ENCODE measurements at regions not wholly inside any gene's neighbourhood (a gene's known extent, or its start where the extent isn't known, plus 50 kb on each side); places are given as distances from the start of the nearest gene placed in this dataset.

- CTCF ChIA-PET: no interaction called here
- POLR2A ChIA-PET: no interaction called here
- TF ChIP-seq CTBP1 (IDR thresholded peaks at IDR 0.05; ENCODE audit: borderline replicate concordance) (no peak), FOXM1 (IDR thresholded peaks at IDR 0.05; ENCODE audit: borderline replicate concordance) (no peak), TARDBP (IDR thresholded peaks at IDR 0.05) (no peak), HDGF (IDR thresholded peaks at IDR 0.05; ENCODE audit: borderline replicate concordance) (no peak), ELF4 (IDR thresholded peaks at IDR 0.05) (no peak), FOXA1 (IDR thresholded peaks at IDR 0.05) (no peak), PKNOX1 (IDR thresholded peaks at IDR 0.05) (no peak), ARNT (IDR thresholded peaks at IDR 0.05) (no peak), BHLHE40 (IDR thresholded peaks at IDR 0.05; ENCODE audit: borderline replicate concordance) (no peak), LEF1 (IDR thresholded peaks at IDR 0.05; ENCODE audit: borderline replicate concordance) (no peak), SP1 (IDR thresholded peaks at IDR 0.05) (no peak), SUZ12 (IDR thresholded peaks at IDR 0.05) (no peak), ZNF384 (IDR thresholded peaks at IDR 0.05) (no peak), FOXK2 (IDR thresholded peaks at IDR 0.05) (no peak), NFRKB (IDR thresholded peaks at IDR 0.05) (no peak), L3MBTL2 (conservative IDR thresholded peaks at IDR 0.05) (no peak)
- no peak for DNase-seq (ENCODE audit: extremely low spot score)
Measured at GRCh38 chr14:55957950-55958349, 160.3 kb upstream of the PELI2 start.

- TF ChIP-seq L3MBTL2 (conservative IDR thresholded peaks at IDR 0.05) (no peak), CTBP1 (IDR thresholded peaks at IDR 0.05; ENCODE audit: borderline replicate concordance) (no peak), BHLHE40 (IDR thresholded peaks at IDR 0.05; ENCODE audit: borderline replicate concordance) (no peak), HDGF (IDR thresholded peaks at IDR 0.05; ENCODE audit: borderline replicate concordance) (no peak), FOXK2 (IDR thresholded peaks at IDR 0.05) (no peak), ELF4 (IDR thresholded peaks at IDR 0.05) (no peak), LEF1 (IDR thresholded peaks at IDR 0.05; ENCODE audit: borderline replicate concordance) (no peak), PKNOX1 (IDR thresholded peaks at IDR 0.05) (no peak), FOXA1 (IDR thresholded peaks at IDR 0.05) (no peak), TARDBP (IDR thresholded peaks at IDR 0.05) (no peak), NFRKB (IDR thresholded peaks at IDR 0.05) (no peak)
- no peak for DNase-seq (ENCODE audit: extremely low spot score)
- POLR2A ChIA-PET: no interaction called here
- CTCF ChIA-PET: no interaction called here
Measured at GRCh38 chr14:55963295-55963694, 154.9 kb upstream of the PELI2 start.

DNA sequence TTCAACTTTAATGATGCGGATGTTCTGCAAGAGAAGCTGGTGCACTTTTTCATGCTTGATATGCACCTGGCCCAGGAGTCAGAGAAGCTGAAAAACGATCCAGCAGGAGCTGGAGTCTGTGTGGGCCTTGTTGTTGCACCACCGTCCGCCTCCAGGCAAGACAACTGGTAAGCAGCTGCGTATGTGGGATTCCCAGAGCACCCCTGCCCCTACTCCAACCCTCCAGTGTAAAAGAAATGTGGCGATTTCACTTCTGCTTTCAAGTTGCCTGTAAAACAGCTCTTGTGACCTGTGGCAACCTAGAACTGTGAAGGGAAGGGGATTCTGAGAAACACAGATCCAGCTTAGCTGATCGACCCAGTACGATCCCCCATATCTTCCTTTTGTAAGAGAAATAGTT is 154.1 kb upstream of the PELI2 start:
- TF ChIP-seq HDGF (IDR thresholded peaks at IDR 0.05; ENCODE audit: borderline replicate concordance) (no peak), SUZ12 (IDR thresholded peaks at IDR 0.05) (no peak), BHLHE40 (IDR thresholded peaks at IDR 0.05; ENCODE audit: borderline replicate concordance) (no peak), PKNOX1 (IDR thresholded peaks at IDR 0.05) (no peak), SP1 (IDR thresholded peaks at IDR 0.05) (no peak), FOXA1 (IDR thresholded peaks at IDR 0.05) (no peak), TARDBP (IDR thresholded peaks at IDR 0.05) (no peak), FOXK2 (IDR thresholded peaks at IDR 0.05) (no peak), LEF1 (IDR thresholded peaks at IDR 0.05; ENCODE audit: borderline replicate concordance) (no peak), CTBP1 (IDR thresholded peaks at IDR 0.05; ENCODE audit: borderline replicate concordance) (no peak), L3MBTL2 (conservative IDR thresholded peaks at IDR 0.05) (no peak), NFRKB (IDR thresholded peaks at IDR 0.05) (no peak), ELF4 (IDR thresholded peaks at IDR 0.05) (no peak), ARNT (IDR thresholded peaks at IDR 0.05) (no peak), ZNF384 (IDR thresholded peaks at IDR 0.05) (no peak), FOXM1 (IDR thresholded peaks at IDR 0.05; ENCODE audit: borderline replicate concordance) (no peak)
- ChIA-PET POLR2A (no interaction called here), CTCF (no interaction called here)
- DNase-seq (ENCODE audit: extremely low spot score): no peak

- DNase-seq (ENCODE audit: extremely low spot score): no peak
- TF ChIP-seq ZNF384 (IDR thresholded peaks at IDR 0.05) (no peak), FOXK2 (IDR thresholded peaks at IDR 0.05) (no peak), FOXM1 (IDR thresholded peaks at IDR 0.05; ENCODE audit: borderline replicate concordance) (no peak), BHLHE40 (IDR thresholded peaks at IDR 0.05; ENCODE audit: borderline replicate concordance) (no peak), NFRKB (IDR thresholded peaks at IDR 0.05) (no peak), SUZ12 (IDR thresholded peaks at IDR 0.05) (no peak), PKNOX1 (IDR thresholded peaks at IDR 0.05) (no peak), ELF4 (IDR thresholded peaks at IDR 0.05) (no peak), SP1 (IDR thresholded peaks at IDR 0.05) (no peak), TARDBP (IDR thresholded peaks at IDR 0.05) (no peak), HDGF (IDR thresholded peaks at IDR 0.05; ENCODE audit: borderline replicate concordance) (no peak), ARNT (IDR thresholded peaks at IDR 0.05) (no peak), FOXA1 (IDR thresholded peaks at IDR 0.05) (no peak), LEF1 (IDR thresholded peaks at IDR 0.05; ENCODE audit: borderline replicate concordance) (no peak), L3MBTL2 (conservative IDR thresholded peaks at IDR 0.05) (no peak), CTBP1 (IDR thresholded peaks at IDR 0.05; ENCODE audit: borderline replicate concordance) (no peak)
- ChIA-PET CTCF (no interaction called here), POLR2A (no interaction called here)
Measured at GRCh38 chr14:55964821-55965220, 153.4 kb upstream of the PELI2 start.

GRCh38 chr14:55965851-55966250 is 152.4 kb upstream of the PELI2 start:
- CTCF ChIA-PET: no interaction called here
- DNase-seq (ENCODE audit: extremely low spot score): no peak
- TF ChIP-seq ARNT (IDR thresholded peaks at IDR 0.05) (no peak), BHLHE40 (IDR thresholded peaks at IDR 0.05; ENCODE audit: borderline replicate concordance) (no peak), ZNF384 (IDR thresholded peaks at IDR 0.05) (no peak), HDGF (IDR thresholded peaks at IDR 0.05; ENCODE audit: borderline replicate concordance) (no peak), NFRKB (IDR thresholded peaks at IDR 0.05) (no peak), ELF4 (IDR thresholded peaks at IDR 0.05) (no peak), SP1 (IDR thresholded peaks at IDR 0.05) (no peak), LEF1 (IDR thresholded peaks at IDR 0.05; ENCODE audit: borderline replicate concordance) (no peak), CTBP1 (IDR thresholded peaks at IDR 0.05; ENCODE audit: borderline replicate concordance) (no peak), SUZ12 (IDR thresholded peaks at IDR 0.05) (no peak), FOXM1 (IDR thresholded peaks at IDR 0.05; ENCODE audit: borderline replicate concordance) (no peak), L3MBTL2 (conservative IDR thresholded peaks at IDR 0.05) (no peak), FOXA1 (IDR thresholded peaks at IDR 0.05) (no peak), PKNOX1 (IDR thresholded peaks at IDR 0.05) (no peak), TARDBP (IDR thresholded peaks at IDR 0.05) (no peak), FOXK2 (IDR thresholded peaks at IDR 0.05) (no peak)
- POLR2A ChIA-PET: no interaction called here

Measured in HEK293T (cell line).